Stimulated activated CD4-positive, alpha-beta T cell treated with anti-CD3 and anti-CD28 coated beads, Interleukin-4, amount 100 ng/mL, for 24 hours (primary cell): ENCODE measurements at regions not wholly inside any gene's neighbourhood (a gene's known extent, or its start where the extent isn't known, plus 50 kb on each side); places are given as distances from the start of the nearest gene placed in this dataset.

Experiments
- DNase-seq: peaks from one replicate; pipeline ENCODE4 v3.0.0-alpha.2; 2020

GRCh38 chr7:66864294-66864693, 56.7 kb upstream of the TMEM248 start:
- no peak for DNase-seq

GRCh38 chr7:66865290-66865864, 55.6 kb upstream of the TMEM248 start:
- no peak for DNase-seq

GRCh38 chr7:66867198-66867790, 53.7 kb upstream of the TMEM248 start:
- no peak for DNase-seq

GRCh38 chr7:66869660-66870450, 51.2 kb upstream of the TMEM248 start:
- DNase-seq, result peak; percentile 9

- no peak for DNase-seq
Measured at GRCh38 chr7:66871076-66871475, 49.9 kb upstream of the TMEM248 start.
